ENCODE measurements at regions not wholly inside any gene's neighbourhood (a gene's known extent, or its start where the extent isn't known, plus 50 kb on each side); places are given as distances from the start of the nearest gene placed in this dataset.

DNA sequence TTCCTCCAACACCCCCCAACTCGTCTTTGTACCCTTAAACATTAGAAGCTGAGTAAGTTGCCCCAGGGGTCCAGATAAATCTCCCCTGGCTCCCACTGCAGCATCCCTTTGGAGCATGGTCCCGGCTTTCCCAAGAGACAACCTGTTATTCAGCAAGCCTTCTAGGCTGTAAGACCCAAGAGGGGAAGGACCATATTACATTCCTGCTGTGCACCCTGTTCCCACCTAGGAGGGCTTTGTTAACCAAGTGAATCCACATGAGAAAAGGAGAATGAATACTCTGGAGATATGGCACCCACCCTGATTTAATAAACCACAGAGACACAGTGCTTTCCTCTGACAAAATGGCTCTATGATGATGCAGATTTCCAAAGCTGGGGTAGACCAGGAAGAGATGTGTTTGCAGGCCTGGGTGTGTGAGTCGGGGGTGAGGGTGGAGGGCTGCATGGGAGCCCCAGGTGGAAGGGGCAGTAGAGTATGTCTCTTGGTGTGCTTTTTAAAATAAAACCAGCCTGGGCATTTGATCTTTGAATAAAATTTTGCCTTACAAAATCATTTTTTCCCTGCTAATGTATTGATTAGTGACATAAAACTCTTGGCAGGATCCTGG, 325.2 kb downstream of the DRD1 start:
- no peaks in the 10 kb centered on the region for H3K4me1 ChIP-seq (replicated peaks in 1 of 2)

GRCh38 chr5:175116466-175117048, 327.4 kb downstream of the DRD1 start:
- Histone ChIP-seq H3K9me3 (replicated peaks in 1 of 3) (no peaks in the 10 kb centered on the region), H3K27me3 (no peaks in the 10 kb centered on the region), H3K27ac (no peak overlapping the region), H3K4me1 (replicated peaks in 1 of 2) (no peaks in the 10 kb centered on the region), H3K4me3 (no peak overlapping the region), H3K36me3 (replicated peaks in 1 of 2) (no peaks in the 10 kb centered on the region)
- WGBS, 4 donors, result 54 to 71% (median 60%) methylated on average over 3 of the region's 3 CpGs
- intact Hi-C loops (cut with DNase I), result no loop called here
- TF ChIP-seq, protein P1, sequence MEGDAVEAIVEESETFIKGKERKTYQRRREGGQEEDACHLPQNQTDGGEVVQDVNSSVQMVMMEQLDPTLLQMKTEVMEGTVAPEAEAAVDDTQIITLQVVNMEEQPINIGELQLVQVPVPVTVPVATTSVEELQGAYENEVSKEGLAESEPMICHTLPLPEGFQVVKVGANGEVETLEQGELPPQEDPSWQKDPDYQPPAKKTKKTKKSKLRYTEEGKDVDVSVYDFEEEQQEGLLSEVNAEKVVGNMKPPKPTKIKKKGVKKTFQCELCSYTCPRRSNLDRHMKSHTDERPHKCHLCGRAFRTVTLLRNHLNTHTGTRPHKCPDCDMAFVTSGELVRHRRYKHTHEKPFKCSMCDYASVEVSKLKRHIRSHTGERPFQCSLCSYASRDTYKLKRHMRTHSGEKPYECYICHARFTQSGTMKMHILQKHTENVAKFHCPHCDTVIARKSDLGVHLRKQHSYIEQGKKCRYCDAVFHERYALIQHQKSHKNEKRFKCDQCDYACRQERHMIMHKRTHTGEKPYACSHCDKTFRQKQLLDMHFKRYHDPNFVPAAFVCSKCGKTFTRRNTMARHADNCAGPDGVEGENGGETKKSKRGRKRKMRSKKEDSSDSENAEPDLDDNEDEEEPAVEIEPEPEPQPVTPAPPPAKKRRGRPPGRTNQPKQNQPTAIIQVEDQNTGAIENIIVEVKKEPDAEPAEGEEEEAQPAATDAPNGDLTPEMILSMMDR (IDR thresholded peaks at IDR 0.05), result no peak
- no peak for TF ChIP-seq POLR2A (IDR thresholded peaks at IDR 0.05)
- DNase-seq, result no peak

More for the DNA sequence above, 325.2 kb downstream of the DRD1 start:
- H3K27ac ChIP-seq, result no peak overlapping the region
- intact Hi-C loops (cut with DNase I), result no loop called here
- no peaks in the 10 kb centered on the region for H3K9me3 ChIP-seq (replicated peaks in 1 of 3)
- no peaks in the 10 kb centered on the region for H3K27me3 ChIP-seq
- DNase-seq, result no peak
- H3K36me3 ChIP-seq (replicated peaks in 1 of 2), result no peaks in the 10 kb centered on the region
- TF ChIP-seq, protein P1 (IDR thresholded peaks at IDR 0.05), result no peak
- no peak for TF ChIP-seq POLR2A (IDR thresholded peaks at IDR 0.05)
- H3K4me3 ChIP-seq, result no peak overlapping the region
- 66 to 86% (median 70%) methylated on average over 3 of the region's 3 CpGs for WGBS, 4 donors

DNA sequence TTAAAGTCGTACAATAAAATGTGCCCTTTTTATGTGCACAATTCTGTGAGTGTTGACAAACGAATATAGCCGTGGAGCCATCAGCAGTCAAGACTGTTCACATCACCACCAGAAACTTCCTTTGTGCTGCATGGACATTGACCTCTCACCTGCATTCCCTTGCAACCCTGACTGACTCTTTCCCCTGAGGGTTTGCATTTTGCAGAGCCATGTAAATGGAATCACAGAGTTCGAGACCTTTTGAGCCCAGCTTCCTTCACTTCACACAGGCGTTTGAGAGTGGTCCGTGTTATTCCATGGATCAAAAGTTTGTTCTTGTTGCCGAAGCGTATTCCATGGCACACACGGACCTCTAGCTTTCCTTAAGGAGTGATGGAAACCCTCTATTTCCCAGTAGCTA, 328.2 kb downstream of the DRD1 start:
- no peaks in the 10 kb centered on the region for H3K36me3 ChIP-seq (replicated peaks in 1 of 2)
- intact Hi-C loops (cut with DNase I), result no loop called here
- H3K9me3 ChIP-seq (replicated peaks in 1 of 3), result no peaks in the 10 kb centered on the region
- H3K4me1 ChIP-seq (replicated peaks in 1 of 2), result no peaks in the 10 kb centered on the region
- 59 to 68% (median 61%) methylated on average over 9 of the region's 9 CpGs for WGBS, 4 donors
- no peak overlapping the region for H3K27ac ChIP-seq
- no peak for TF ChIP-seq POLR2A (IDR thresholded peaks at IDR 0.05)
- TF ChIP-seq, protein P1 (IDR thresholded peaks at IDR 0.05), result no peak
- no peak for DNase-seq
- H3K4me3 ChIP-seq, result no peak overlapping the region
- no peaks in the 10 kb centered on the region for H3K27me3 ChIP-seq

- no peaks in the 10 kb centered on the region for H3K4me1 ChIP-seq (replicated peaks in 1 of 2)
- H3K27ac ChIP-seq, result no peak overlapping the region
- DNase-seq, result no peak
- whole genome bisulfite sequencing, 4 donors, result 70 to 76% (median 74%) methylated on average over 1 to 2 of the region's 2 CpGs
- peaks cover 0 to 3% (median 0%) of the 10 kb centered on the region in 3 donors for H3K9me3 ChIP-seq (replicated peaks in 1 of 3)
- no peaks in the 10 kb centered on the region for H3K27me3 ChIP-seq
- H3K36me3 ChIP-seq (replicated peaks in 1 of 2), result no peaks in the 10 kb centered on the region
- TF ChIP-seq, protein P1 (IDR thresholded peaks at IDR 0.05), result no peak
- no peak for TF ChIP-seq POLR2A (IDR thresholded peaks at IDR 0.05)
- intact Hi-C loops (cut with DNase I), result no loop called here
- no peak overlapping the region for H3K4me3 ChIP-seq
Measured at GRCh38 chr5:175113947-175114346, 330.0 kb downstream of the DRD1 start.
